H9 (cell line): ENCODE measurements at regions not wholly inside any gene's neighbourhood (a gene's known extent, or its start where the extent isn't known, plus 50 kb on each side); places are given as distances from the start of the nearest gene placed in this dataset.

Source experiments
- DNase-seq: peaks from one replicate; pipeline ENCODE4 v3.0.0-alpha.2; 2017
- H2AFZ ChIP-seq: one replicate; pipeline ENCODE4 v1.6.1; 2013; ENCODE audit warnings: mild to moderate bottlenecking, low read length, control low read depth, moderate library complexity
- H2AK5ac ChIP-seq: 2 replicates; pipeline ENCODE4 v1.6.1; 2013; ENCODE audit warnings: low read length, control low read depth, mixed read lengths; ENCODE audit not compliant: insufficient read length
- H2BK120ac ChIP-seq: one replicate; pipeline ENCODE4 v1.6.1; 2013; ENCODE audit warnings: low read depth, mild to moderate bottlenecking, low read length, control low read depth, inconsistent platforms; ENCODE audit not compliant: poor library complexity, severe bottlenecking
- H2BK12ac ChIP-seq: 2 replicates; pipeline ENCODE4 v1.6.1; 2013; ENCODE audit warnings: low read length, control low read depth, mixed read lengths, low read depth; ENCODE audit not compliant: insufficient read length
- H2BK15ac ChIP-seq: 2 replicates; pipeline ENCODE4 v1.6.1; 2013; ENCODE audit warnings: low read depth, low read length, control low read depth
- H2BK20ac ChIP-seq: one replicate; pipeline ENCODE4 v1.6.1; 2013; ENCODE audit warnings: low read depth, mild to moderate bottlenecking, low read length, control low read depth, inconsistent platforms; ENCODE audit not compliant: poor library complexity, severe bottlenecking
- H2BK5ac ChIP-seq: 2 replicates; pipeline ENCODE4 v1.6.1; 2013; ENCODE audit warnings: low read length, control low read depth, mixed read lengths; ENCODE audit not compliant: insufficient read length
- H3K14ac ChIP-seq: 2 replicates; pipeline ENCODE4 v1.6.1; 2013; ENCODE audit warnings: low read length, control low read depth; ENCODE audit not compliant: insufficient read depth
- H3K18ac ChIP-seq: 2 replicates; pipeline ENCODE4 v1.6.1; 2013; ENCODE audit warnings: low read depth, mild to moderate bottlenecking, mixed read lengths, low read length, control low read depth; ENCODE audit not compliant: insufficient read length
- H3K23ac ChIP-seq: 2 replicates; pipeline ENCODE4 v1.6.1; 2013; ENCODE audit warnings: low read length, control low read depth, mixed read lengths, low read depth; ENCODE audit not compliant: insufficient read length
- H3K23me2 ChIP-seq: 2 replicates; pipeline ENCODE4 v1.6.1; 2013; ENCODE audit warnings: low read depth, mild to moderate bottlenecking, mixed read lengths, low read length, control low read depth; ENCODE audit not compliant: insufficient read length, poor library complexity, severe bottlenecking
- H3K27ac ChIP-seq: 2 replicates; pipeline ENCODE4 v1.5.1; 2013; ENCODE audit warnings: low read length, control low read depth, mixed read lengths, low read depth; ENCODE audit not compliant: insufficient read length
- H3K27me3 ChIP-seq: 2 replicates; pipeline ENCODE4 v1.6.1; 2013; ENCODE audit warnings: low read length, control low read depth, inconsistent platforms; ENCODE audit not compliant: insufficient read depth
- H3K4ac ChIP-seq: 2 replicates; pipeline ENCODE4 v1.6.1; 2013; ENCODE audit warnings: low read depth, mild to moderate bottlenecking, control low read depth, inconsistent platforms, low read length, moderate library complexity
- H3K4me1 ChIP-seq: 2 replicates; pipeline ENCODE4 v1.6.1; 2013; ENCODE audit warnings: low read length, control low read depth, inconsistent platforms; ENCODE audit not compliant: insufficient read depth
- H3K4me2 ChIP-seq: 2 replicates; pipeline ENCODE4 v1.6.1; 2013; ENCODE audit warnings: low read length, control low read depth, mixed read lengths; ENCODE audit not compliant: insufficient read length, insufficient read depth
- H3K56ac ChIP-seq: 2 replicates; pipeline ENCODE4 v1.6.1; 2013; ENCODE audit warnings: low read depth, mild to moderate bottlenecking, mixed read lengths, low read length, control low read depth; ENCODE audit not compliant: insufficient read length
- H3K79me1 ChIP-seq: 2 replicates; pipeline ENCODE4 v1.6.1; 2013; ENCODE audit warnings: low read depth, mild to moderate bottlenecking, moderate library complexity, low read length, control low read depth, inconsistent platforms; ENCODE audit not compliant: insufficient read depth, poor library complexity, severe bottlenecking
- H3K79me2 ChIP-seq: 2 replicates; pipeline ENCODE4 v1.6.1; 2013; ENCODE audit warnings: low read length, control low read depth, inconsistent platforms; ENCODE audit not compliant: insufficient read depth
- H3K9ac ChIP-seq: 2 replicates; pipeline ENCODE4 v1.6.1; 2013; ENCODE audit warnings: low read length, control low read depth, mixed read lengths; ENCODE audit not compliant: insufficient read length; ENCODE audit errors: extremely low read depth
- H3K9me3 ChIP-seq: one replicate; pipeline ENCODE4 v1.6.1; 2013; ENCODE audit warnings: low read depth, low read length, inconsistent platforms; ENCODE audit not compliant: control insufficient read depth
- H3T11ph ChIP-seq: one replicate; pipeline ENCODE4 v1.6.1; 2013; ENCODE audit warnings: mild to moderate bottlenecking, low read length, control low read depth, inconsistent platforms
- H4K20me1 ChIP-seq: one replicate; pipeline ENCODE4 v1.6.1; 2013; ENCODE audit not compliant: control insufficient read depth, insufficient read length, insufficient read depth
- H4K5ac ChIP-seq: 2 replicates; pipeline ENCODE4 v1.6.1; 2013; ENCODE audit warnings: low read depth, mild to moderate bottlenecking, mixed read lengths, low read length, control low read depth; ENCODE audit not compliant: insufficient read length
- H4K8ac ChIP-seq: replicated peaks from 2 replicates; pipeline ENCODE4 v1.6.1; 2013; ENCODE audit warnings: low read length, control low read depth, mixed read lengths, low read depth; ENCODE audit not compliant: insufficient read length
- H4K91ac ChIP-seq: 2 replicates; pipeline ENCODE4 v1.6.1; 2013; ENCODE audit warnings: low read depth, mild to moderate bottlenecking, moderate library complexity, mixed read lengths, low read length, control low read depth; ENCODE audit not compliant: insufficient read length
- H3K27ac Mint-ChIP-seq, 3 experiments: 2 replicates in 2 of 3; 3 replicates in 1 of 3; pipeline ENCODE4 v1.8.0; 2020 to 2021; ENCODE audit warnings: mixed read lengths in 3 of 3, mild to moderate bottlenecking in 1 of 3, moderate library complexity in 1 of 3
- H3K27me3 Mint-ChIP-seq: 2 replicates; pipeline ENCODE4 v1.8.0; 2021; ENCODE audit warnings: low read depth, mild to moderate bottlenecking, moderate library complexity, mixed read lengths
- H3K36me3 Mint-ChIP-seq, 3 experiments: 2 replicates in 2 of 3; 3 replicates in 1 of 3; pipeline ENCODE4 v1.8.0; 2020 to 2021; ENCODE audit warnings: low read depth in 3 of 3, mixed read lengths in 3 of 3; ENCODE audit not compliant: insufficient read depth in 1 of 3
- H3K4me1 Mint-ChIP-seq, 2 experiments: 2 replicates each; pipeline ENCODE4 v1.8.0; 2020; ENCODE audit warnings: mixed read lengths in 2 of 2
- H3K4me3 Mint-ChIP-seq, 2 experiments: 2 replicates in 1 of 2; 3 replicates in 1 of 2; pipeline ENCODE4 v1.8.0; 2020 to 2021; ENCODE audit warnings: mild to moderate bottlenecking in 2 of 2, mixed read lengths in 2 of 2, moderate library complexity in 1 of 2
- H3K9me3 Mint-ChIP-seq, 2 experiments: 2 replicates in 1 of 2; 3 replicates in 1 of 2; pipeline ENCODE4 v1.8.0; 2020; ENCODE audit warnings: mild to moderate bottlenecking in 2 of 2, mixed read lengths in 2 of 2, moderate library complexity in 1 of 2
- CTCF ChIP-seq: fragments of 200-600 bp; sonication (generic); conservative IDR thresholded peaks from 3 replicates; pipeline ENCODE4 v1.8.0; 2021; ENCODE audit warnings: antibody characterized with exemption, mild to moderate bottlenecking
- WGBS: extraction: QIAGEN DNeasy Blood & Tissue Kit; methylation state at CpG from one replicate; pipeline ENCODE4 v1.1.7; 2013; ENCODE audit warnings: missing lambda C conversion rate, low lambda C conversion rate, mixed read lengths; ENCODE audit not compliant: insufficient read length; ENCODE audit errors: extremely low coverage; 5-methylcytosine and 5-hydroxymethylcytosine counted together

GRCh38 chr17:77432034-77432661, 291.4 kb downstream of the SEC14L1 start:
- Histone ChIP-seq H3K9ac (no peak overlapping the region), H2AK5ac (no peak overlapping the region), H3K79me1 (peaks cover 2% of the 10 kb centered on the region), H2BK120ac (no peak overlapping the region), H3K9me3 (no peaks in the 10 kb centered on the region), H3K27ac (no peak overlapping the region), H3K4me2 (no peak overlapping the region), H2BK12ac (no peak overlapping the region), H2BK20ac (no peak overlapping the region), H2BK15ac (no peak overlapping the region), H3K23me2 (no peaks in the 10 kb centered on the region), H4K20me1 (peaks cover 2% of the 10 kb centered on the region), H3T11ph (no peak overlapping the region), H3K18ac (no peak overlapping the region), H4K8ac (no peak overlapping the region), H3K14ac (no peak overlapping the region), H2BK5ac (no peak overlapping the region), H3K4ac (no peak overlapping the region), H3K56ac (no peak overlapping the region), H2AFZ (no peak overlapping the region), H3K79me2 (peaks cover 3% of the 10 kb centered on the region; the same call in 1 of the 2 replicates), H3K23ac (no peak overlapping the region), H4K5ac (no peak overlapping the region), H4K91ac (no peak overlapping the region), H3K4me1 (peaks cover 11% of the 10 kb centered on the region; the same call in 1 of the 2 replicates), H3K27me3 (no peaks in the 10 kb centered on the region)
- Mint-ChIP-seq H3K9me3 (no peaks in the 10 kb centered on the region), H3K4me3 (peak overlapping the region in 1 of 2 experiments; percentile 46; a peak in 1 of 5 replicates), H3K27me3 (no peaks in the 10 kb centered on the region), H3K4me1 (peaks cover 51 to 81% of the 10 kb centered on the region in 2 experiments), H3K36me3 (peaks cover 0 to 2% (median 0%) of the 10 kb centered on the region in 3 experiments; a peak in 1 of 7 replicates), H3K27ac (peak overlapping the region; percentile 40 to 77 (median 73); a peak in 3 of 7 replicates)
- DNase-seq = no peak
- TF ChIP-seq CTCF = no peak
- WGBS = no CpG with 5 or more reads among the region's 16 CpGs
